NCI-H146 treated with DMSO at 0.1 percent for 48 hours (cell line): ENCODE measurements at regions not wholly inside any gene's neighbourhood (a gene's known extent, or its start where the extent isn't known, plus 50 kb on each side); places are given as distances from the start of the nearest gene placed in this dataset.

Experiments used
- DNase-seq: peaks from one replicate; lab custom pipeline; 2025; ENCODE audit not compliant: unreplicated experiment; lab: John Stamatoyannopoulos, UW

GRCh38 chr5:39502704-39503103 lies 77.9 kb upstream of the DAB2 start:
- DNase-seq, result no peak

GRCh38 chr5:39501397-39501796 lies 76.6 kb upstream of the DAB2 start:
- no peak for DNase-seq

GRCh38 chr5:39500551-39501175 lies 75.9 kb upstream of the DAB2 start:
- DNase-seq, result no peak

- no peak for DNase-seq
Observed at GRCh38 chr5:39498278-39498952, 73.6 kb upstream of the DAB2 start.

- DNase-seq, result no peak
Observed at GRCh38 chr5:39497322-39497721, 72.5 kb upstream of the DAB2 start.

GRCh38 chr5:39495227-39495626 lies 70.4 kb upstream of the DAB2 start:
- DNase-seq, result no peak

GRCh38 chr5:39494534-39494933 lies 69.8 kb upstream of the DAB2 start:
- DNase-seq, result no peak

- DNase-seq, result no peak
Observed at GRCh38 chr5:39494107-39494510, 69.3 kb upstream of the DAB2 start.

GRCh38 chr5:39491210-39491609 lies 66.4 kb upstream of the DAB2 start:
- no peak for DNase-seq

GRCh38 chr5:39489263-39489662 lies 64.5 kb upstream of the DAB2 start:
- no peak for DNase-seq

- no peak for DNase-seq
Observed at GRCh38 chr5:39486790-39487189, 62.0 kb upstream of the DAB2 start.

GRCh38 chr5:39486361-39486760 lies 61.6 kb upstream of the DAB2 start:
- DNase-seq, result no peak

- DNase-seq, result no peak
Observed at GRCh38 chr5:39485079-39485478, 60.3 kb upstream of the DAB2 start.

GRCh38 chr5:39484673-39485072 lies 59.9 kb upstream of the DAB2 start:
- no peak for DNase-seq

GRCh38 chr5:39482098-39482497 lies 57.3 kb upstream of the DAB2 start:
- no peak for DNase-seq

GRCh38 chr5:39479537-39479936 lies 54.8 kb upstream of the DAB2 start:
- no peak for DNase-seq

GRCh38 chr5:39478863-39479262 lies 54.1 kb upstream of the DAB2 start:
- DNase-seq, result no peak

GRCh38 chr5:39476843-39477220 lies 52.1 kb upstream of the DAB2 start:
- no peak for DNase-seq

- DNase-seq, result no peak
Observed at GRCh38 chr5:39475881-39476842, 51.4 kb upstream of the DAB2 start.

GRCh38 chr5:39475159-39475571 lies 50.4 kb upstream of the DAB2 start:
- DNase-seq, result no peak
